ENCODE measurements at regions not wholly inside any gene's neighbourhood (a gene's known extent, or its start where the extent isn't known, plus 50 kb on each side); places are given as distances from the start of the nearest gene placed in this dataset.

DNA sequence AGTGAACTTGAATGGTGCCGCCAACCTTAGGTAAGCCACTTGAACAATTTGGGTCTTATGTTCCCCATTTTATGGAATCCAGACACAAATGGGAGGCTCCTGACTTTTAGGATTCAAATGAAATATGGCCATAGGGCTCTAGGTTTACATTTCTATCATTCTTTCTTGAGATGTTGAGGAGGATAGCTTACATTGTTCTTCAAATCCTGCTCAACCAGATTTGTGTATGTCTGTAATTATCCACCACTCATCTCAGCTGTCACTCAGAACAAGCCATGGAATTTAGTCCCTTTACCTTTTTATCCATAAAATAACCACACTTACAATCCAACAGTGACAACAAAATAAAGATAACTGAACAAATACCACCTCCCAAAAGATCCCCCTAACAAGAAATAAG is 682.9 kb upstream of the PTBP2 start:
- intact Hi-C loops (cut with DNase I, micrococcal nuclease), result no loop called here
- no peaks in the 10 kb centered on the region for H3K36me3 ChIP-seq (ENCODE audit: low read depth)
- TF ChIP-seq, protein P1, sequence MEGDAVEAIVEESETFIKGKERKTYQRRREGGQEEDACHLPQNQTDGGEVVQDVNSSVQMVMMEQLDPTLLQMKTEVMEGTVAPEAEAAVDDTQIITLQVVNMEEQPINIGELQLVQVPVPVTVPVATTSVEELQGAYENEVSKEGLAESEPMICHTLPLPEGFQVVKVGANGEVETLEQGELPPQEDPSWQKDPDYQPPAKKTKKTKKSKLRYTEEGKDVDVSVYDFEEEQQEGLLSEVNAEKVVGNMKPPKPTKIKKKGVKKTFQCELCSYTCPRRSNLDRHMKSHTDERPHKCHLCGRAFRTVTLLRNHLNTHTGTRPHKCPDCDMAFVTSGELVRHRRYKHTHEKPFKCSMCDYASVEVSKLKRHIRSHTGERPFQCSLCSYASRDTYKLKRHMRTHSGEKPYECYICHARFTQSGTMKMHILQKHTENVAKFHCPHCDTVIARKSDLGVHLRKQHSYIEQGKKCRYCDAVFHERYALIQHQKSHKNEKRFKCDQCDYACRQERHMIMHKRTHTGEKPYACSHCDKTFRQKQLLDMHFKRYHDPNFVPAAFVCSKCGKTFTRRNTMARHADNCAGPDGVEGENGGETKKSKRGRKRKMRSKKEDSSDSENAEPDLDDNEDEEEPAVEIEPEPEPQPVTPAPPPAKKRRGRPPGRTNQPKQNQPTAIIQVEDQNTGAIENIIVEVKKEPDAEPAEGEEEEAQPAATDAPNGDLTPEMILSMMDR (IDR thresholded peaks at IDR 0.05), result no peak
- ATAC-seq (no peak), DNase-seq (no peak)
- no peak overlapping the region for H3K4me3 ChIP-seq
- H3K9me3 ChIP-seq, result peaks cover 2% of the 10 kb centered on the region
- H3K4me1 ChIP-seq (ENCODE audit: low read depth), result no peaks in the 10 kb centered on the region

DNA sequence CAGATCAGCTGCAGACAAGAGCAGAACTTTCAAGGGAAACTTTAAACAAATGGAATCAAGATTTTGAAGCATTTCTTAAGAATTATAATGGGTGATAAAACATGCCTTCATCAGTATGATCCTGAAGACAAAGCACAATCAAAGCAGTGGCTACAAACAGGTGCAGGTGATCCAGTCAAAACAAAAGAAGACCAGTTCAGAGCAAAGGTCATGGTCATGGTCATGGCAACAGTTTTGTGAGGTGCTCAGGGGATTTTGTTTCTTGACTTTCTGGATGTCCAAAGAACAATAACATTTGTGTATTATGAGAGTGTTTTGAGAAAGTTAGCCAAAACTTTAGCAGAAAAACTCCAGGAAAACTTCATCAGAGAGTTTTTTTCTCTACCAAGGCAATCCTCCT is 681.7 kb upstream of the PTBP2 start:
- intact Hi-C loops (cut with DNase I, micrococcal nuclease), result no loop called here
- TF ChIP-seq, protein P1 (IDR thresholded peaks at IDR 0.05), result no peak
- ATAC-seq (no peak), DNase-seq (no peak)
- Histone ChIP-seq H3K9me3 (peaks cover 2% of the 10 kb centered on the region), H3K36me3 (ENCODE audit: low read depth) (no peaks in the 10 kb centered on the region), H3K4me1 (ENCODE audit: low read depth) (no peaks in the 10 kb centered on the region), H3K4me3 (no peak overlapping the region)

DNA sequence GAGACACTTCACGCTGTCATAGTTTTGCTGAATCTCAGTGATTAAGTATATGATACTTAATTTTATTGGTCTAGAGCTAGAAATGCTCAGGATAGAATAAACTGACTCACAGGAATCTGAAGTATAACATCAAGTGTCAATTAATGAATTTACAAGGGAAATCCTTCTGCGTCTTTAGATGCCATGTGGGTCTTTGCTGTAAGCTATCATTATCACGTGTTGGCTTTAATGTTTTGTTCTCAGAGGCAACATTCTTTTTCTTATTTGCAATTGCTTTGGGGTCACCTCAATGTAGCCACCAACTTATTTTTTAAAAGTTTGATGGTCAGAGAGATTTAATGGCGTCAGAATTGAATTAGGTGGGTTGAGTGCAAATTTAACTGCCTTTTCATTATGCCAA is 680.1 kb upstream of the PTBP2 start:
- no peak for ATAC-seq
- Histone ChIP-seq H3K36me3 (ENCODE audit: low read depth) (no peaks in the 10 kb centered on the region), H3K9me3 (peaks cover 2% of the 10 kb centered on the region), H3K4me1 (ENCODE audit: low read depth) (no peaks in the 10 kb centered on the region), H3K4me3 (no peak overlapping the region)
- intact Hi-C loops (cut with DNase I, micrococcal nuclease), result no loop called here
- DNase-seq, result no peak
- TF ChIP-seq, protein P1 (IDR thresholded peaks at IDR 0.05), result no peak

- TF ChIP-seq, protein P1 (IDR thresholded peaks at IDR 0.05), result no peak
- no peak for ATAC-seq
- intact Hi-C loops (cut with DNase I, micrococcal nuclease), result no loop called here
Measured at GRCh38 chr1:96048572-96049212, 672.9 kb upstream of the PTBP2 start.

DNA sequence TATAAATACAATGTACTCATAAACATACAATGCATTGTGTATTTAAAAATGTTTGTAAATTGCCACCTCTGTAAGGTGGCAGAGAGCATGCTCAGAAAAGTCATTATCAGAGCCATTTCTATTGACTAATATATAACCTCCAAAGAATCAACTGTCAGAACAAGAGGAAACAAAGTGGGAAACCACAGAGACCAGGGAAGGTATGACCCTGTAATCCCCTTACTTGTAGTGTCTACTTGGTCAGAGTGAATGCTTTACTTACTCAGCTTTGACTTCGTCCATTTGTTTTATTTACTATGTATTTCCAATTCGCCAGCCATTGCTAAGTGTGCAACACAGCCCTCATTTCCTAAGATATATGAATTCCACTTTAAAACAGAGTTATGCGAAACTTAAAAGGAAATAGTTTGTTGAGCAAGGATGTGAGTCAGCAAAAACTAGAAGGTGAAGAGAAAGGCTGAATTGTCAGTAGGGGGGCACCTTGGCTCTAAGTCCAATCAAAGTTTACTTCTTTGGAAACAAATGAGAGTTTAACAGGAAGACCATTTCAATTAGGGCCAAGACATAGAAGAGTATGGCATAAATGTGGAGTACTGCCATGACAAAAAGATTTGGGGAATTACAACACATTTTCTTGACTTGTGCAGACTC is 671.7 kb upstream of the PTBP2 start:
- no peak for ATAC-seq
- Histone ChIP-seq H3K4me1 (ENCODE audit: low read depth) (no peaks in the 10 kb centered on the region), H3K4me3 (no peak overlapping the region), H3K36me3 (ENCODE audit: low read depth) (no peaks in the 10 kb centered on the region), H3K9me3 (no peaks in the 10 kb centered on the region)
- no peak for DNase-seq
- TF ChIP-seq, protein P1 (IDR thresholded peaks at IDR 0.05), result no peak
- intact Hi-C loops (cut with DNase I, micrococcal nuclease), result no loop called here

More at GRCh38 chr1:96048572-96049212, 672.9 kb upstream of the PTBP2 start:
- no peaks in the 10 kb centered on the region for H3K4me1 ChIP-seq (ENCODE audit: low read depth)
- H3K36me3 ChIP-seq (ENCODE audit: low read depth), result no peaks in the 10 kb centered on the region
- H3K4me3 ChIP-seq, result no peak overlapping the region
- no peaks in the 10 kb centered on the region for H3K9me3 ChIP-seq
- DNase-seq, result no peak

Data from mucosa of descending colon (tissue), 3 donors.